ENCODE measurements at regions not wholly inside any gene's neighbourhood (a gene's known extent, or its start where the extent isn't known, plus 50 kb on each side); places are given as distances from the start of the nearest gene placed in this dataset.

DNA sequence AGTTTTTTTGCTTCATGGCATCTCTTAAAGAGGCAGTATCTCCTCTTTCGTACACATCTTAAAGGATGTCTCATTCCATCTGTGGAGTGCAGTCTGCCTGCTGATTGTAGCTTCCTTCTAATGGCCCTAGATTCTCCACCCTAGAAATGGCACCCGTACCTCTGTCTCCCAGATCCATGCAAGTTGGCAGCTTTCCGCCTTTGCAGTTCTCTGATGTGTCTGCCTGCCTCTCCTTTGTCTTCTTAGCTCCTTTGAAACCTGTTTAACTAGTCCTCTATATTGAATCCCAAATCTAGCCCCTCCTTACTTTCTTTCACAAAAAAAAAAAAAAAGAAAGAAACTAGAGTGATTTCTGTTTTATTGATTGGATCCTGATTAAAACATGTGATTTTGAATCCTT, 1025.0 kb downstream of the ZPLD1 start:
- TF ChIP-seq, protein P1, sequence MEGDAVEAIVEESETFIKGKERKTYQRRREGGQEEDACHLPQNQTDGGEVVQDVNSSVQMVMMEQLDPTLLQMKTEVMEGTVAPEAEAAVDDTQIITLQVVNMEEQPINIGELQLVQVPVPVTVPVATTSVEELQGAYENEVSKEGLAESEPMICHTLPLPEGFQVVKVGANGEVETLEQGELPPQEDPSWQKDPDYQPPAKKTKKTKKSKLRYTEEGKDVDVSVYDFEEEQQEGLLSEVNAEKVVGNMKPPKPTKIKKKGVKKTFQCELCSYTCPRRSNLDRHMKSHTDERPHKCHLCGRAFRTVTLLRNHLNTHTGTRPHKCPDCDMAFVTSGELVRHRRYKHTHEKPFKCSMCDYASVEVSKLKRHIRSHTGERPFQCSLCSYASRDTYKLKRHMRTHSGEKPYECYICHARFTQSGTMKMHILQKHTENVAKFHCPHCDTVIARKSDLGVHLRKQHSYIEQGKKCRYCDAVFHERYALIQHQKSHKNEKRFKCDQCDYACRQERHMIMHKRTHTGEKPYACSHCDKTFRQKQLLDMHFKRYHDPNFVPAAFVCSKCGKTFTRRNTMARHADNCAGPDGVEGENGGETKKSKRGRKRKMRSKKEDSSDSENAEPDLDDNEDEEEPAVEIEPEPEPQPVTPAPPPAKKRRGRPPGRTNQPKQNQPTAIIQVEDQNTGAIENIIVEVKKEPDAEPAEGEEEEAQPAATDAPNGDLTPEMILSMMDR (IDR thresholded peaks at IDR 0.05; ENCODE audit: insufficient read depth, low read depth, low read length, missing control alignments), result no peak
- no peak for DNase-seq (ENCODE audit: low read depth)
- no peak overlapping the region for H3K4me3 ChIP-seq (ENCODE audit: low read length)

DNA sequence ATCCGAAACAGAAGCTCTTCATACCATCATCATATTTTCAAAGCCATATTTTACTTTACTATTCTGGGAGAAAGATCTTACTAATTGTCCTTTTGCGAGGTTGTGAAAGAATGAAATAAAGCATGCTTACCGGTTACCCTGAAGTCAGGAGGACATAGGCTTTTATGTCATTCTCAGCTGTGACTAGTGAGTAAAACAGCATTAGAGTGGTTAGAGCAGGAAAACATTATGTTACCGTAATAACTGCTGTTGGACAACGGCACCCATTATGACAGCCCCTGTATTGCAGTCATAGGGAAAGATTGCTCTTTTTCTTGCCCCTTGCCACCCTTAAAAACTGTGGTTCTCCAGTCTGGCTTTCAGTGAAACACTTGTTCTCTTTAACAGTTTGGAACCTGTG, 1035.7 kb downstream of the ZPLD1 start:
- H3K4me3 ChIP-seq (ENCODE audit: low read length), result no peak overlapping the region
- TF ChIP-seq, protein P1 (IDR thresholded peaks at IDR 0.05; ENCODE audit: insufficient read depth, low read depth, low read length, missing control alignments), result no peak
- DNase-seq (ENCODE audit: low read depth), result no peak

DNA sequence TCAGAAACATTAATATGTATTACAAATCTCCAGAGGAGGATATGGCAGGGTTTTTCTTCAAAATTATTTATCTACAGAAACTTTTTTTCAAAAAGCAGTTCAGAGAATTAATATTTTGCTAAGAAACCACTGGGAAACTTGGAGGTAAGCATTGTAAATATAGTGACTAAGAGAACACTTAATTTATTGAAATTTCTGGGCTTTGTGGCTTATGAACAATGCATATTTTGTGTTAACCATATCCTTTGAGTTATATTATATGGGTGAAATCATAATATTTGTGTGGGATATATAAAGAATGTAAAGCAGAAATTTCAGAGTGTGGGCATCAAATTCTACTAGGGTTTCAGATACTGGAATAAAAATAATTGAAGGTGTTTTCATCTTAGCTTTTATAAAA, 1059.2 kb downstream of the ZPLD1 start:
- no peak overlapping the region for H3K4me3 ChIP-seq (ENCODE audit: low read length)
- no peak for DNase-seq (ENCODE audit: low read depth)
- TF ChIP-seq, protein P1 (IDR thresholded peaks at IDR 0.05; ENCODE audit: insufficient read depth, low read depth, low read length, missing control alignments), result no peak

DNA sequence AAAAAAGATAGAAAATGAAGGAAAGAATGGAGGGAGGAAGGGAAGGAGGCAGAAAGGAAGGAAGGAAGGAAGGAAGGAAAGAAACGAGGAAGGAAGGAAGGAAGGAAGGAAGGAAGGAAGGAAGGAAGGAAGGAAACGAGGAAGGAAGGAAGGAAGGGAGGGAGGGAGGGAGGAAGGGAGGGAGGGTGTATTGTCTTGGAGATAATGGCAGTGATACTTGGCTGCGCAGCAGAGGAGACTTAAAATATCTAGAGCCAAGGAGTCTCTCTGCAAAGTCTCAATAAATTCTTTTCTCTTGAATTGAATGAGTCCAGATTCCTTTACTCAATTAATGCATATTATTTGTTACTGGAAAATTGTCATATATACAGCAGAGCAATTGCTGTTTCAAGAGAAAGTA, 1059.7 kb downstream of the ZPLD1 start:
- no peak for DNase-seq (ENCODE audit: low read depth)
- TF ChIP-seq, protein P1 (IDR thresholded peaks at IDR 0.05; ENCODE audit: insufficient read depth, low read depth, low read length, missing control alignments), result no peak

DNA sequence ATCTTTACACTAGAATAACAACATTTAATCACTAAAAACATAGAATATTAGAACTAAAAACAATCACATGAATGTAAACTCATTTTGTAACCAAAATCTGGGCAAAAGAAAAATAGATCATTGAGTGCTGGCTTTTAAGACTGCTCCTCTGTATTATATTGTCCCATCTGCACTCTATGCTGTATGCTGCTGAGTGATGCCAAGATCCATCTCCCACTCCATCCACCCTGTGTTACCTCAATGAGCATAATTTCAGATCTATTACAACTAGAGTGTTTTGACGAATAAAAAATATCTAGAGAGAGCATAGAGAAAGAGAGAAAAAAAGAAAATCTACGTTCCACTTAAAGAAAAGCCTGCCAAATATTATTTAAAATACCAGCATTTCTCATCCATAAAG, 1060.4 kb downstream of the ZPLD1 start:
- no peak overlapping the region for H3K4me3 ChIP-seq (ENCODE audit: low read length)
- DNase-seq (ENCODE audit: low read depth), result no peak
- TF ChIP-seq, protein P1 (IDR thresholded peaks at IDR 0.05; ENCODE audit: insufficient read depth, low read depth, low read length, missing control alignments), result no peak

More for the DNA sequence above, 1059.7 kb downstream of the ZPLD1 start:
- no peak overlapping the region for H3K4me3 ChIP-seq (ENCODE audit: low read length)

DNA sequence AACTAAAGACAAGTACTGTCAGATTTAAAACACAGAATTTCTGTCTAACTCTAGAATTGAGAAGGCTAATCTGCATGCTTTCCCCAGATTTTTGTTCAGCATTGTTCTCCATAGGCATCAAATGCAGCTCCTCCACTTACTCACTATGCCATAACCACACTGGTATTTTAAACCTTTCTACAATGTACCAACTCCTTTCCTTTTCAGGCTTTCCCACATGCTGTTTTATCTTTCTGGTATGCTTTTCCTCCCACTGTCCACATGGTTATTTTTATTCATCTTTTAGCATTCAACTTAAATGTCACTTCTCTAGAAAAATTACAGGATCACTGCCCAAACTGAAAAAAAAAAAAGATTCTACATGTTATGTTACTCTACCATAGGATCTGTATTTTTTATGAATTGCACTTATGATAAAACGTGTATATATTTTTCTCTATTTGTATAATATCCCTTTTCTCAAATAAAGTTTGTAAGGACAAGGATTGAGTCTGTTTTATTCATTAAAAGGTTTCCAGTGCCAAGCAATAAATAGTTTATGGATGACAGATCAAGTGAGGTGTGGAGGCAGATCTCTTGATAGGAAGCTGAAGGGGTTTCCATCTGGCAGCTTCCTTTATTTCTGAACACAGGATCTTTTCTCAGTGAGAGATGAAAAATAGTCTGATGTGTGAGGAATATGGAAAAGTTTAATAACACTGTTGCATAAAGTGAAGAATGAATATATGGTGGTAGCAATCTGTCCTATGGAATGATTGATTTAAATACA, 1064.5 kb downstream of the ZPLD1 start:
- TF ChIP-seq, protein P1 (IDR thresholded peaks at IDR 0.05; ENCODE audit: insufficient read depth, low read depth, low read length, missing control alignments), result no peak
- DNase-seq (ENCODE audit: low read depth), result peak; percentile 1
- H3K4me3 ChIP-seq (ENCODE audit: low read length), result no peak overlapping the region

DNA sequence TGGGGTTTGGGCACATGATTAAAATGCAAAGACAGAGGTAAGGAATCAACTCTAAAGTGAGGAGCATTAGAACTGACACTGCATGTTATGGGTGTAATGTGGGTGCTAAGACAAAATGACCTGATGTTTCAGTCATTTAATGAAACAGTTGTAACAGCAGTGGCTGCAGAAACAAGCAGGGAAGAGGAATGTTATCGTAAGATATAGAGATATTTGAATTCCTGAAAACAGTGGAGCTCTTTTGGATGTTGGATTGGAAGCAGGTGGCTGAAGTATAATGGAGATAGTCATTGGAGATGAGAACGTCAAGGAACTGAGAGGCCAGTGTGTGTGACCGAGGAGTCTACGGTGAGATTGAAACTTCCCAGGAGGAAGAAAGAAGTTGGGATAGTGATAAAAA, 1065.2 kb downstream of the ZPLD1 start:
- no peak for DNase-seq (ENCODE audit: low read depth)
- TF ChIP-seq, protein P1 (IDR thresholded peaks at IDR 0.05; ENCODE audit: insufficient read depth, low read depth, low read length, missing control alignments), result no peak
- H3K4me3 ChIP-seq (ENCODE audit: low read length), result no peak overlapping the region
